GM12891 (cell line): ENCODE measurements at regions not wholly inside any gene's neighbourhood (a gene's known extent, or its start where the extent isn't known, plus 50 kb on each side); places are given as distances from the start of the nearest gene placed in this dataset.

Experiments used
- POLR2A ChIP-seq: IDR thresholded peaks from 2 replicates; pipeline ENCODE4 v1.6.1; 2011; ENCODE audit warnings: low read depth, low read length, control low read depth
- POLR2AphosphoS5 ChIP-seq: IDR thresholded peaks from 2 replicates; pipeline ENCODE4 v1.6.1; 2011; ENCODE audit warnings: low read depth, low read length, control low read depth

DNA sequence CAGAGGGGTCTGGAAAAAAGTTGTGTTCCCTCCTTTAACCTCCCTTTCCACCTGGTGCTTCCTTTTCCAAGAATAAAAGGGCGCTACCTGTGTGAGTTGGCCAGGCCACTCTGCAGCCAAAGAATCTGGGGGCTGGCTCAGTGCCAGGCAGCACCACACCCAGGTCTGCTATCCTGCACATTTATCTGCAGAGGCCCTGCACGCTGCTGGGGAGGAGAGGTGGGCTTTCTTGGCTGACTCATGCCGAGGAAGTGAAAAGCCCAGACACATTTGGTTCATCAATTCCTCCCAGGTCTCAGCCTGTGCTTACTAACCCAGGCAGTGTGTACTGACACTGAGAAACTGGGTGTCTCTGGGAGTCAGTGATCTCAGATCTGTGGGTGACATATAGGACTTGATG, 79.8 kb upstream of the F3 start:
- TF ChIP-seq POLR2AphosphoS5, result no peak
- no peak for TF ChIP-seq POLR2A
